ENCODE measurements at regions not wholly inside any gene's neighbourhood (a gene's known extent, or its start where the extent isn't known, plus 50 kb on each side); places are given as distances from the start of the nearest gene placed in this dataset.
"Not testable (repeated sequence)": the region's sequence is repeated elsewhere in the genome, so short reads cannot be mapped to it uniquely, and the experiment has no call there.

DNA sequence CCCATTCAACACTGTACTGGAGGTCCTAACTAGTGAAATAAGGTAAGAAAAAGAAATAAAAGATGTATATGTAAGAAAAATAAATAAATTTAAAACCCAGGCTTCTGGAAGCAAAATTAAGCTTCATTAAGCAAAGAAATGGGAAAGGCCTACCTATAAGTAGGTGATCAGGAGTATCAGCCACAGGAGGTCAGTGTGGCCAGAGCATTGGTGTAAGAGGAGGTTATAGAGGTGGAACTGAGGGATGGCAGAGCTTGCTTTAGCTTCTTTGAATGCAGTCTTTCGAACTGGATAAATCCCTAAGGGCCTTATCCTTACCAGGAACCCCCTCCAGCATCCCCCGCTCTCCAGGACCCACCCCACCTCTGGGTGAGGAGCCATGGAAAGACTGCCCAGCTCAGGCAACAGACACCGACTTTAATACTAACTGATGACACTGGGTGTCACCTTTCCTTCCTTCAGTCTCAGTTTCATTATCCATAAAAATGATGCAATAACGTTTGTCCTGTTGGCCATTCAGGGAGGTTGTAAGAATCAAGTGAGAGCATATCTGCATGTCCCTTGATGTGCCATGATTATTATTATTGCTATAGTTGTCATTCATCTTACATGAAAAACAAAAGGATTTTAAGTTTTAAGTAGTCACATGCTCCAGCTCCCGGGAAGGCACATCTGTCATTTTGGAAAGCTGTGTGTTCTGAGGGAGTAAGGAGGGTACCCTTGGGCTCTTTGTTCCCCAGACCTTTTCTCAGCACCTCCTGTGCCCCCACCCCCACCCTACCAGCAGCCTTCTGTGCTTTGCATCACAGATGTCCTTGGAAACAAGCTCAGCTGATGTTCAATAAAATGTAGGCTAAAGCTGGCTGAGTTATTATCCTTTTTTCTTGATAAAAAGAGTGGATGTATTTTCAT is 50.8 kb upstream of the CTNNA1 start:
- peak; percentile 63 to 86 for DNase-seq

DNA sequence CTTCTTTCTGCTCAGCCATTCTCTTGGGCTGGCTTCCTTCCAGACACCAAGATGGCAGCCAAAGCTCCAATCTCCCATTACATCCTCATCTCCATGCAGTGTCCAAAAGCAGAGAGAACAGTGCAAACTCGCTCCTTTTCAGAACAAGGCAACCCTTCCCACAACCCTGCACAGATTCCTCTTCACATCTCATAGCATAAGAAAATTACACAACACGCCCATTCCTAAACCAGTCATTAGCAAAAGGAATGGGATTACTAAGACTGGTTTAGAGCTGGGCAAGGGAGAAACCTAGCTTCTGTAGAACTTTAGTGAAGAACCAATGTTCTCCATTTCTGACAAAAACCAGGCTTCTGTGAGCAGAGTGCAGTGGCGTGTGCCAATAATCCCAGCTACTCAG is 51.5 kb upstream of the CTNNA1 start:
- no peak for DNase-seq

DNA sequence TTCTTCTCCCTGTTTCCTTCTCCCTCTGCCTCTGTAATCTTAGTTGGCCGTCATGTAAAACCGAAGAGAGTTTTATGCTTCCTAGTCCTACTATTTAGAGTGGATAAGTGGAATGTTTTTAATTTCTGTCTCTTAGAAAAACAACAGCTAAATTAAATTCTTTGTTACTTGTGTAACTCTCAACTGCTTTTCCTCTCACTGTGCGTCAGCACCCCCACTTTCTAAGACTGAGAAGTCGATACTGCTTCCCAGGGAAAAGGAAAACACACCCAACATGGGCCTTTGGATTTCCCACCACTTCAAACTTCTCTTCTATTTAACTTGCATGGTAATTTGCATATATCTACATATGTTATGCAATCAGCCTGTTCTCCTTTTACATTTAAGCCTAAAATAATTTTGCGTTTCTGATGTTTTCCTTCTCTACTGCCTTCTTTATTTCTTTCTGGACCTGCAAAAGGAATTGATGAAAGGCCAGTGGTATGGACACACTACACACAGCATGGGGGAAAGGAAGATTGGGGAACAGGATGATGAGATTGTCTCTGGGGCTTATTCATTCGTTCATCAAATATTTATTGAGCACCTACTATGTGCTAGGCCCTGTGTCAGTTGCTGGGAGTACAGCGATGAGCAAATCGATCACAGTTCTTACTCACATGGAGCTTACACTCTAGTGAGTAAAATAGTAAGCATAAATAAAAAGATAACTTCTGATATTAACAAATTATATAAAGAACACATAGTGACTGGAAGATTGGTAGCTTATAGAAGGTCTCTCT is 52.5 kb upstream of the CTNNA1 start:
- no peak for DNase-seq

DNA sequence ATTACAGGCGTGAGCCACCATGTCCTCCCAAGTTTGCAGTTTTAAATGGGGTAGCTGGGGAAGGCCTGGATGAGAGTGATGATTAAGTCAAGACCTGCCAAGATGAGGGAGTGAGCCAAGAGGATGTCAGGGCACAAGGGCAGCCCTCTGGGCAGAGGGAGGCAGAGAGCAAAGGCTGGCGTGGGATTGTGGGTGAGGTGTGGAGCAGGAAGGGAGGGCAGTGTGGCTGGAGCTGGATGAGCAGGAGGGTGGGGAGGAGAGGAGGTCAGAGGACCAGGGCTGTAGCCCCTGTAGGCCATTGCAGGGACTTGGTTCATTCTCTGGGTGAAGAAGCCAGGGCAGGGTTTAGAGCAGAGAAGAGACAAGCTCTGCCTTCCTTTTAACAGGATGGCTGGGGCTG is 53.7 kb upstream of the CTNNA1 start:
- DNase-seq = no peak

DNA sequence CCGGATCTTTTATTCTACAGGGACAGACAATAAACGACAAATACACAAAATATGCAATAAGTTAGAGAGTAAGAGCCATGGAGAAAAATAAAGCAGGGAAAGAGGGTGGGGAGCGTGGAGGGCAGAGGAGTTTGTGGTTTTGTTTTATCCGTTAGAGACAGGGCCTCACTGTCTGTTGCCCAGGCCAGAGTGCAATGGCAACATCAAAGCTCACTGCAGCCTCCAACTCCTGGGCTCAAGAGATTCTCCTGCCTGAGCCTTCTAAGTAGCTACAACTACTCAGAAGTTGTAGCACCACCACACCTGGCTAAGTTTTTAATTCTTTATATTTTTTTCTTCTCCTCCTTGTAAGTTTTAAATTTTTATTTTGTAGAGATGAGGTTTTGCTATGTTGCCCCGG is 54.5 kb upstream of the CTNNA1 start:
- DNase-seq = no peak

DNA sequence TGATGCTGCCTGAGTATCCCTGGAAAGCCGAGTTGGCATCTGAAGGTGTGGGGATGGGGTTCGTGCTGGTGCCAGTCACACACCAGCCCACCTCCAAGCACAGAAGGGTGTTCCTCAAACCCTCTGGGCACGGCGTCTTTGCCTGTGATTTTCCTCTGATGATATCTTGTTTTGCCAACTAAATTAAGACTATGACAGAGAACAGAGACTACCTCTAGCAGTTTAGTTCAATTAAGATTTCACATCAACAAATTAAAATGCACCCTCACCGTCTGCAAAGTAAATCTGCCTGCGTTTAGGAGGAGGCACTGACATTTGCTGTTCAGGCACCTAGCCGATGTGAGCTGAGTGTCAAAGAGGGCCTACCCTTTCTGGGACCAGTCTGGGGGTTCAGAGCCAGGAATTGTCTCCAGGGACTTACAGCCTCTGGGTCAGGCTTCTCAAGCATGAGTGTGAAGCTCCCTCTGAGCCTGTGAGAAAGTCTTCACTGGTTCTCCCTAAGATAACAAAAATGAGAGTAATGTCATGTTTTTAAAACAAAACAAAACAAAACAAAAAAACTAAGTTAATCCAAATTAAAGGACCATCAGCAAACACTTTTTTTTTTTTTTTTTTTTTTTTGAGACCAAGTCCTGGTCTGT is 55.4 kb upstream of the CTNNA1 start:
- no peak for DNase-seq

DNA sequence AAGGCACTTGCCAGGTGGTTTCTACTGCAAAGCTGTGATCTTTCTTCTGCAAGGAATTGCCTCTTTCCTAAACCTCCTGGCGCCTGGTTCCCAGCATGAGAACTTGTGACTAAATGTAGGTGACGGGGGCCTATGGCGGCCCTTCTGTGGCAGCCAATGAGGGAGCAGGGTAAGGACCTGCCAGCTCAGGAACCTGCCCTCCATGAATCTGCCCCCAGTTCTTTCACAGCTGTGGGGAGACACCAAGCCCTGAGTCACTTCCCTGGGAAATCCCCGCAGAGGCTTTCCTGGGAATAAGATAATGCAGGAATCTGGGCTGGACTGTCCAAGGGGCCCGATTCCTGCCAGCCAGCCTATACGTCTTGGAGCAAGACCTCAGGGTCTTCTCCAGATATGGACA is 56.7 kb upstream of the CTNNA1 start:
- peak in 1 of 2 experiments; percentile 31 for DNase-seq

DNA sequence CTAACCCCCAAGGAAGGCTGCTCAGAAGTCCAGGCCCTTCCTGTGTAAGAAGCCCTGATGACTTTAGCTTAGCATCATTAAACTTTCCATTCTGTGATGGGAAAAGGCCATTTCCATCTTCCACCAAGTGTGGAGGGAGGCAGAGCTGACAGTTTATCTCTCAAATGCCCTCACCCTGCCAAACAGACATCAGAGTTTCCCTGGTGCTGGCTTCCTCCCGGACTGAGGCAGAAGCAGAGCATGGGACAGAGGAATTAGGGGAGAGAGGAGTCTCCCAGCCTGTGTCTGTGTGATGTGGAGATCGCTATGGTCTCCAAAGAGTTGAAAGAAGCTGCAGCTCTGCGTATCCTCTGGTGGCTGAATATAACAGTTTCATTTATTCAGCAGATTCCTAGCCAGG is 57.4 kb upstream of the CTNNA1 start:
- DNase-seq = no peak

DNA sequence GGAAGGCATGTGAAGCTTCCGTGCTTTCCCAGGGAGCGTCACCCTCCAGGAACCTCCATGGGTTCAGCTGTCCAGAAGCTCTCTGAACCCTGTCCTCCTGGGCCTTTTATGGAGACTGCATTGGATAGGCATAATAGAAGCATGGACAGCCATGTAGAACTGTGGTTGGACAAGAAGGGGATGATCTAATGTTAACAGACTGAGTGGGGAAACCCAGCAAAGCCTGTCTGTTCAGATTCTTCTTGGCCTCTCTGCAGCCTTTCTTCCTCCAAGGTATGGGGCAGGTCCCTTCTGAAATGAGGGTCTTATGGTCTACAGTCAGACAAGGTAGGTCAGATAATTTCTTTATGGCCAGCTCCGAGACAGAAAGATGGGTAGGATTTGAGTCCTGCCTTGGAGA is 59.1 kb upstream of the CTNNA1 start:
- DNase-seq = no peak

DNA sequence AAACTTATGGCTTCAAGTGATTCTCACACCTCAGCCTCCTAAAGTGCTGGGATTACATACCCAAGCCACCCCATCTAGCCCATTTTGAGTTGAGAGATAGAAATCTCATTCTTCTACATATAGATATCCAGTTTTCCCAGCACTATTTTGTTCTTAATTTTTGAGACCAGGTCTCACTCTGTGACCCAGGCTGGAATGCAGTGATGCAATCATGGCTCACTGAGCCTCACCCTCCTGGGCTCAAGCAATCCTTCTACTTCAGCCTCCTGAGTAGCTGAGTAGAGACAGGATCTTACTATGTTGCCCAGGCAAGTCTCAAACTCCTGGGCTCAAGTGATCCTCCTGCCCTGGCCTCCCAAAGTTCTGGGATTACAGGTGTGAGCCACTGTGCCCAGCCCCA is 60.9 kb upstream of the CTNNA1 start:
- no peak for DNase-seq

DNA sequence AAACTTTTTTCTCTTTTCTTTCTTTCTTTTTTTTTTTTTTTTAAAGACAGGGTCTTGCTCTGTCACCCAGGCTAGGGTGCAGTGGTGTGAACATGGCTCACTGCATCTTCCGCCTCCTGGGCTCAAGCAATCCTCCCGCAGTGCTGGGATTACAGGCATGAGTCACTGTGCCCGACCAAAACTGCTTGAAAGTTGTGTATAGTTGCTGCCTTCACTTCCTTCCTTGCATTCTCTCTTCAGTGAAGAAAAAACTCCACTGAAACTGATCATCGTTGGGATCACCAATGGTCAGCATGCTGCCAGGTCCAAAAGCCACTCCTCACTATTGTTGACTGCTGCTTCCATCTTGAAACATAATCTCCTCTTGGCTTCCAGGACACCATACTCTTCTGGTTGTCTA is 66.6 kb upstream of the CTNNA1 start:
- DNase-seq = peak in 1 of 2 experiments; percentile 23

DNA sequence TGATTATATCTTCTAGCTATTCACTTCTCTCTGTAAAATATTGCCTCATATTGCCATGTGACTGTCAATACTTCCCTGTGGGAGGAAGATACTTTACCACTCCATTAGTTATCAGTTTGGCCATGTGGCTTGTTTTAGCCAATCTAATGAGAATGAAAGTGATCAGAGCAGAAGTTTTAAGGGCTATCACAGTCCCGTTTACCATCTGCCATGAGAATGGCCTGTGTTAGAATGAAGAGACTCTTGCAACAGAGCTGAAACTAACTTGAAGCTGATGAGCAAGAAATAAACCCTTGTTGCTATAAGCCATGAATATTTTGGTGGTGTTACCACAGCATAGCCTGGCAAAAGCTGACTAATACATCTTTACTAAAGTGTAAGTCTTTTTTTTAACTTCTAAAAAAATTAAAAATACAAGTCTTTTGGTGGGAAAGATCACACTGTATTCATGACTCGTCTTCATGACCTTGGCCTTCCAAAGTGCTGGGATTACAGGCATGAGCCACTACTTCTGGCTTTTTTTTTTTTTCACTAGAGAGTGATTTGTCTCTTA is 68.0 kb upstream of the CTNNA1 start:
- peak in 1 of 2 experiments; percentile 51 for DNase-seq

DNA sequence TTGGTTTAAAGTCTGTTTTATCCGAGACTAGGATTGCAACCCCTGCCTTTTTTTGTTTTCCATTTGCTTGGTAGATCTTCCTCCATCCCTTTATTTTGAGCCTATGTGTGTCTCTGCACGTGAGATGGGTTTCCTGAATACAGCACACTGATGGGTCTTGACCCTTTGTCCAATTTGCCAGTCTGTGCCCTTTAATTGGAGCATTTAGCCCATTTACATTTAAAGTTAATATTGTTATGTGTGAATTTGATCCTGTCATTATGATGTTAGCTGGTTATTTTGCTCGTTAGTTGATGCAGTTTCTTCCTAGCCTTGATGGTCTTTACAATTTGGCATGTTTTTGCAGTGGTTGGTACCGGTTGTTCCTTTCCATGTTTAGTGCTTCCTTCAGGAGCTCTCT is 70.8 kb upstream of the CTNNA1 start:
- DNase-seq = not testable (repeated sequence)

DNA sequence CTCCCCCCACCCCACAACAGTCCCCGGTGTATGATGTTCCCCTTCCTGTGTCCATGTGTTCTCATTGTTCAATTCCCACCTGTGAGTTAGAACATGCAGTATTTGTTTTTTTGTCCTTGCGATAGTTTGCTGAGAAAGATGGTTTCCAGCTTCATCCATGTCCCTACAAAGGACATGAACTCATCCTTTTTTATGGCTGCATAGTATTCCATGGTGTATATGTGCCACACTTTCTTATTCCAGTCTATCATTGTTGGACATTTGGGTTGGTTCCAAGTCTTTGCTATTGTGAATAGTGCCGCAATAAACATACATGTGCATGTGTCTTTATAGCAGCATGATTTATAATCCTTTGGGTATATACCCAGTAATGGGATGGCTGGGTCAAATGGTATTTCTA is 74.4 kb upstream of the CTNNA1 start:
- not testable (repeated sequence) for DNase-seq

DNA sequence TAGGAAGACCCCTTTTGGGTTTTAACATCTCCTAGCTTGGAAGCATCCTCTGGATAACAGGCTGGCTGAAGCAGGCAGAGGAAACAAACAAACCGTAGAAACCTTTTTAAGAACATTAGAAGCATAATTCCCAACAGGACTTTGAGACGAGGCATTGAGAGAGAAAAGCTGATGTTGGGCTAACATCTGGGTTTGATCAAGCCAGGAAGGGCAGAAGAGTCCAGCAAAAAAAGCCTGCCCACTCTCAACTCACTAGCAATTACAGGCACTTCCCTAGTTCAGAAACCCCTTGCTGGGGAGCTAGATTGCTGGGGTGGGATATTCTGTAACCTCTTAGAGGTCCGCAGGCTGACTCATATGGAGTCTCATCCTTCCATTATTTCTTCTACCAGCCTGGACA is 75.4 kb upstream of the CTNNA1 start:
- DNase-seq = no peak

DNA sequence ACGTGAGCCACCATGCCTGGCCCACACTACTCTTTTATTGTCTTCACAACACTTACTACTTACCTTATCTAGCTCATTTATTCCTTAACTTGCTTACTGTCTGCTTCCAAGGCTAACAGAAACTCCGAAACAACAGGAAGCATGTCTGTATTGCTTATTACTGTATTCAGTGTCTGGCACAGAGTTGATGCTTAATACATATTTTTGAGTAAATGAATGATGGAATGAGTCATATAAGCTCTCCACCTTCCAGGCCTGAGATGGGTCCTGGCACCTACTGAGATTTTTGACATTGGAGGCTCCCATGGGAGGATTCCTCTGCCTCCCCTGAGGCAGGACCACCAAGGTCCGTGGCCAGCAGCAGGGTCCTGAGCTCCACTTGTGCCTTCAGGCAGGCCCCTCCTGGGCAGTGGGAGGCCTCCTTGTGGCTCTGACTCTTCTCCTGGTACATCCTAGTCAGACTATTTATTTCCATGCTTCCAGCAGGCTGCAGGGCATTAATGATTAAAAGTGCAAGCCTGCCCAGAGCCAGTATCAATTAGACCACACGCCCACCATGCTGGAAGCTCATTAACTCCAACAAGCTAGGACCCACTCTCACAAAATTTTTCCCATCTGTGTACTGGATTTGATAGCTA is 76.5 kb upstream of the CTNNA1 start:
- DNase-seq = no peak

DNA sequence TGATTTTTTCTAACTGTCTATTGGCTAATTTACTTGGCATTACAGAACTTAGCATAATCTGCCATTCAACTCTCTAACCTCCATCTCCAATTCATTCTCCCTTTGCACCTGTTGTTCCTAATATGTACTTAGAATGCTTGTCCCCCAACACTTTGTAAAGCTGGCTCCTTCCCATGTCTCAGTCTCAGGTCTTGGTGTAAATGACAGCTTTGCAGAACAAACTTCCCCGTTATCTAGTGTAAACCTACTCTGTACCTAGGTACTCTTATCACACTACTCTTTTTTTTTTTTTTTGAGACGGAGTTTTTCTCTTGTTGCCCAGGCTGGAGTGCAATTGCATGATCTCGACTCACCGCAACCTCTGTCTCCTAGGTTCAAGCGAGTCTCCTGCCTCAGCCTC is 77.2 kb upstream of the CTNNA1 start:
- DNase-seq = no peak

DNA sequence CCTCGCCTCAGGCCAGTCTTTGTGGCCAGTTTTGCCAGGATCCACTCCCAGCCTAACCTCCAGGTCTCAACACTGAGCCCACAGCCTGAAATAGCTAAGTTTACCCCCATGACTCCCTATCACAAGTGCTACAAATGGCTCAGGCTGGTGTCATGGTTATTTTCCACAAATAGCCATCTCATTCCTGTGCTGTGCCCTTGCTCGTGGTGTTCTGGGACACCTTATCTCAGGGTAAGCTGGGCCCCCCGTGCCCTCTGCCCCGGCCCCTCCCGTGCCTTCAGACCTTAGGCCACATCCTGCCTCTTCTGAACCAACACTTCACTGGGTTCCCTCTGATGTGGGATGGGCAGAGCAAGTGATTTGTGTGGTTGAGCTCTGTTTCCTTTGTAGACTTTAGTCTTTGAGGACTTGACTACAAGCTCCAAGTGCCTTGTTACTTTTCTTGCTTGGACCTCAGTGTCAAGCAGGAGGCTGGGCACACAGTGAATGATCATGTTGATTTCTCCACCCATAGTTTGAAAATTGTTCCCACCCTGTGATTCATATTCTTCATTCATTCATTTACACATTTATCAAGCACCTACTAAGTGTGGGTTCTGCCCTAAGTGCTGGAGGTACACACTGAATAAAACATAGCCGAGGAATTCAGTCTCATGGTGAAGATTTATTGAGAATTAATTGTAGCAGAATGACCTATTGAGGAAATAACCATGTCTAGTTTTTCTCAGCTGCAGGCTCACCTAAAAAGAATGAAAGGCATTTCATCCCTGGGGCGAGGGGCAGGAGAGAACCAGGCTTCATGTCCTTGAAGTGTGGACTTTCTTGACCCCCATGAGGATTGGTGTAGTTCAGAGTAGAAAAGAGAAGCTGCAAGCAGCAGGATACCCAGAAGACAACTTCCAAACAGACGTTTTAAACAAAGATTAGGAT is 84.5 kb upstream of the CTNNA1 start:
- no peak for DNase-seq

DNA sequence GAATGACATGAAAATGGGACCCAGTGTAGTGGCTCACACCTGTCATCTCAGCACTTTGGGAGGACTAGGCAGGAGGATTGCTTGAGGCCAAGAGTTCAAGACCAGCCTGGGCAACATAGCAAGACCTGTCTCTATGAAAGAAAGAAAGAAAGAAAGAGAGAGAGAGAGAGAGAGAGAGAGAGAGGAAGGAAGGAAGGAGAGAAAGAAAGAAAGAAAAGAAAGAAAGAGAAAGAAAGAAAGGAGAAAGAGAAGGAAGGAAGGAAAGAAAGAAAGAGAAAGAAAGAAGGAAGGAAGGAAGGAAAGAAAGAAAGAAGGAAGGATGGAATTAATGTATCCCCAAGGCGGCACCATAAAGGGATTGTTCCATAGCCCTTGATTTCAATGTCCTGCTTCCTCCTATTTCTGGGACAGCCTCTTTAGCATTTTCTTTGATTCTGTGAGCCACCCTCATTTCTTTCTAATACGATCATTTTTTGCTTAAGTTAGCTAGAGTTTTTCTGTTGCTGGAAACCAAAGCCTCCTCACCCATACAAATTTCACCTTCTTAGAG is 85.4 kb upstream of the CTNNA1 start:
- not testable (repeated sequence) for DNase-seq

DNA sequence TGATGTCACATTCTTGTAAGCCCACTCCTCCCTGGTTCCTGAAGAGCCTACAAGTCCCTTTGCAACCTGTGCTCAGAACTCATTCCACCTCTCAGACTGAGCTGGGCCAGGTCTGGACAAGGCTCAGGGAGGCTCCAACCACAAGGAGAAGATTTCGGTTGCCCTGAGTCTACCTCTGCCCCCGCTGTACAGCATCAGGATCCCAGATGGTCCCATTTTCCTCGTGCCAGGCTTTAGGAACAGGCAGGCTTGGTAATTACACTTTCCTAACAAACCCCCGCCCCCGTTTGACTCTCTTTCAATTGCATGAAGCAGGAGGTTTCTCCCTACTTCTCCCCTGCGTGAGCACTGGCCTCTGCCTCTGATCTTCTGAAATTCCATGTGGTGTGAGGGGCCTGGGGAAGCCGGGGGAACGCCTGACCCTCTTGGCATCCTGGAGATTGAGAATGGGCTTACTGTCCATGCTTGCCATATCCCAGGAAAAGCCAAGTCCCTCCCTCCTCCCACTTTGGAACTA is 86.9 kb upstream of the CTNNA1 start:
- no peak for DNase-seq

DNA sequence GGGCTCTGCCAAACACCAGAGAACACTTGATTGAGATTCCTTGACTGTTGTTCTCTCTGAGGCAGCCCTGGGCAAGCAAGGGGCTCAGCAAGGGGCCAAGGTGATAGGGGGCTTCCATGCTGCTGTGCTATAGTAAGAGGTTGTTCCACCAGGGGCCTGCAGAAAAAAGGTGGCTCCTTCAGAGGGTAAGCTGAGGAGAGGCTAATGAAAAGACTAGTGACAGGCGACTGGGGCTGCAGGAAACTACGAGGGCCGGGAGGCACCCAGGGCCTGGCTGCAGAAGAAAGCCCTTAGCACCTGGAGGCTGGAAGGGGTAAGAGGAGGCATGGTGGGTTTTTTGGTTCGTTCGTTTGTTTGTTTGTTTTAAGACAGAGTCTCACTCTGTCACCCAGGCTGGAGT is 88.0 kb upstream of the CTNNA1 start:
- DNase-seq = no peak
